Midbrain (tissue), 1 donor: ENCODE measurements at regions not wholly inside any gene's neighbourhood (a gene's known extent, or its start where the extent isn't known, plus 50 kb on each side); places are given as distances from the start of the nearest gene placed in this dataset.
"Not testable (repeated sequence)": the region's sequence is repeated elsewhere in the genome, so short reads cannot be mapped to it uniquely, and the experiment has no call there.

ENCODE experiments used
- DNase-seq: peaks from one replicate; lab custom pipeline; 2025; lab: John Stamatoyannopoulos, UW

GRCh38 chr5:104353371-104353770 lies 790.8 kb upstream of the NUDT12 start:
- no peak for DNase-seq

GRCh38 chr5:104352954-104353353 lies 790.4 kb upstream of the NUDT12 start:
- no peak for DNase-seq

- DNase-seq = peak; percentile 2
Observed at GRCh38 chr5:104347119-104347708, 784.6 kb upstream of the NUDT12 start.

GRCh38 chr5:104345222-104346016 lies 782.8 kb upstream of the NUDT12 start:
- no peak for DNase-seq

GRCh38 chr5:104344809-104345208 lies 782.2 kb upstream of the NUDT12 start:
- no peak for DNase-seq

- DNase-seq = no peak
Observed at GRCh38 chr5:104327801-104328200, 765.2 kb upstream of the NUDT12 start.

- DNase-seq = no peak
Observed at GRCh38 chr5:104326966-104327365, 764.4 kb upstream of the NUDT12 start.

GRCh38 chr5:104325356-104325755 lies 762.8 kb upstream of the NUDT12 start:
- no peak for DNase-seq

GRCh38 chr5:104316676-104317075 lies 754.1 kb upstream of the NUDT12 start:
- DNase-seq = not testable (repeated sequence)

- no peak for DNase-seq
Observed at GRCh38 chr5:104312481-104312880, 749.9 kb upstream of the NUDT12 start.

GRCh38 chr5:104305602-104306001 lies 743.0 kb upstream of the NUDT12 start:
- no peak for DNase-seq

GRCh38 chr5:104299998-104300706 lies 737.6 kb upstream of the NUDT12 start:
- DNase-seq = no peak

GRCh38 chr5:104298518-104298917 lies 735.9 kb upstream of the NUDT12 start:
- DNase-seq = no peak

GRCh38 chr5:104297076-104297475 lies 734.5 kb upstream of the NUDT12 start:
- no peak for DNase-seq

GRCh38 chr5:104295991-104296390 lies 733.4 kb upstream of the NUDT12 start:
- no peak for DNase-seq

- no peak for DNase-seq
Observed at GRCh38 chr5:104283136-104283535, 720.5 kb upstream of the NUDT12 start.

GRCh38 chr5:104273725-104274124 lies 711.1 kb upstream of the NUDT12 start:
- no peak for DNase-seq

- no peak for DNase-seq
Observed at GRCh38 chr5:104267320-104268015, 704.9 kb upstream of the NUDT12 start.

- DNase-seq = no peak
Observed at GRCh38 chr5:104266161-104266560, 703.6 kb upstream of the NUDT12 start.

- DNase-seq = no peak
Observed at GRCh38 chr5:104265531-104266140, 703.0 kb upstream of the NUDT12 start.

- no peak for DNase-seq
Observed at GRCh38 chr5:104247260-104247659, 684.7 kb upstream of the NUDT12 start.

GRCh38 chr5:104241046-104241445 lies 678.5 kb upstream of the NUDT12 start:
- DNase-seq = no peak
